ENCODE measurements at regions not wholly inside any gene's neighbourhood (a gene's known extent, or its start where the extent isn't known, plus 50 kb on each side); places are given as distances from the start of the nearest gene placed in this dataset.

DNA sequence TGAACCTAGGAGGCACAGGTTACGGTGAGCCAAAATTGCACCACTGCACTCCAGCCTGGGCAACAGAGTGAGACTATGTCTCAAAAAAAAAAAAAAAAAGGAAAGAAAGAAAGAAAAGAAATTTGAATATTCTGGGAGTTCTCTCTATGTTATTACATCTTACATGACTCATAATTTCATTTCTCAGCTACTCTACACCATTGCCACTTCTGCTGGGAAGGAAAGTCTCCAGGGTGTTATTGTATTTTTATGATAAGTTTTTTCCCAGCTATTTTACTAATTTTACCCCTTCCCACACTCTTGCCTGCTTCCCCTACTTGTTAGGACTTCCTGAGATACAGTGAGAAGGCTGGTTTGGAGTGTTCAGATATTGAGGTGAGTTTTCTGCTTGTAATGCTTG, 69.7 kb upstream of the UMPS start:
- DNase-seq (ENCODE audit: low read depth in 2 of 2): no peak

DNA sequence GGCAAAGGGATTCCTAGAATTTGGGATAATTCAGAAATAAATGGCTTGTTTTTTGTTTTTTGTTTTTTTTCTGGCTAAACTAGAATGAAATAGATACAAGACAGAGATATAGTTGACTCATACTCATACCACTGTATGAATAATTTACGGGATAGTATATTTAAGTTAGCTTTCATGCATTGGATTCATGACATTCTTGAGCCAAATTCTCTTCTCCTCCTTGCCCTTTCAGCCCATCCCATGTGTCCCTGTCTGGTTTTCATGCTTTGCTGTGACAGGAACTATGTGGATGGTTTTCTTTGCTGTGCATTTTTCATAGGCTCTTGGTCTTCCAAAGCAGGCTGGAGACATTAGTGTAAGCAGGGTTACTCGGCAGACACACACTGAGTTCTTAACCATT, 66.6 kb upstream of the UMPS start:
- DNase-seq (ENCODE audit: low read depth in 2 of 2): no peak

DNA sequence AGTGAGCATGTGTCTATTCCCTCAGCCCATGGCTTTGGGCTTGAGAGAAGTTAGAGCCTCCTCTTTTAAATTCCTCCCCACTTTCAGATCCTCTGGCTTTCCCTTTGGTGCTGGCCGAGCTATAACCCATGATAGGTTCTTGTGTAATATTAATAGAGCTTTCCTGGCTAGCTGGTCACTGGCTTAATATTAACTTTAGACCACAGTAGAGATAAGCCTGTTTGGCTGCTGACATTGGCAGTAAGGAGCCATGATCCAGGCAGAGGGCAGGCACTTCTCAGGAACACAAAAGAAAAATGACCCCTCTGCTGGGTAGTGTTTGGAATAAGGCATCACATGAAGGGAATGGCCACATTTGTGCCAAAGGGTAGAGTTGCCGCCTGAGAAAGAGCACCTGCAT, 65.4 kb upstream of the UMPS start:
- DNase-seq (ENCODE audit: low read depth in 2 of 2): no peak

DNA sequence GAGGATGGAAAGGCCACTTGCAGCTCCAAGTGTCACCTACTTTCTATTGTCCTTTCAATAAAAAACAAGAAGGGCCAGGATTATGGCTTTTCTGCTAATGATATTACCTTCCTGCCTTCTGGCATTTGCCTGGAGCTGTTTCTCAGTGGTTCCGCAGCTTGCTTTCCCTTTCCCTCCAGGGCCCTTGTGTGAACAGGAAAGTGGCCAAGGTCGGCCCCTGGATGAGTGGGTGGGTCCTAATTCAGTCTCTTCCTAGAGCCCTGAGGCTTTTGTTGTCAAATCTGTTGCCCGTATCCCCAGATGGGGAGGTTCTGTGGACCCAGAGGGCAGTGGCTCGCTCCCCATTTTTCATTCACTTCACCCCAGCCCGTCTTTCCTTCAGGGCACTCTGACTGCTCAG, 64.2 kb upstream of the UMPS start:
- DNase-seq (ENCODE audit: low read depth in 2 of 2): no peak

DNA sequence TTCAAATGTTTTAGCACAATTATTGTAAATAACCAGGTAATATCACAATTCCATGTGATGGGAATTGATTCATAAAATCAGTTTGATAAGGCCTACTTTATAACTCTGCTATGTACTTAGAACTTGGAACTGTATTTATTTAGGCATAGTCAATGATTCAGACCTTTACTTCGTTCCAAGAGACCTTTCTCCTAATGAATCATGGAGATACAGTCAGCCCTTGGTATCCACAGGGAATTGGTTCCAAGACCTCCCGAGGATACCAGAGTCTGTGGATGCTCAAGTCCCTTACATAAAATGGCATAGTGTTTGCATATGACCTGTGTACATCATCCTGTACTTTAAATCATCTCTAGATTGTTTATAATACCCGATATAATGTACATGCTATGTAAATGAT, 60.8 kb upstream of the UMPS start:
- DNase-seq (ENCODE audit: low read depth in 2 of 2): no peak

DNA sequence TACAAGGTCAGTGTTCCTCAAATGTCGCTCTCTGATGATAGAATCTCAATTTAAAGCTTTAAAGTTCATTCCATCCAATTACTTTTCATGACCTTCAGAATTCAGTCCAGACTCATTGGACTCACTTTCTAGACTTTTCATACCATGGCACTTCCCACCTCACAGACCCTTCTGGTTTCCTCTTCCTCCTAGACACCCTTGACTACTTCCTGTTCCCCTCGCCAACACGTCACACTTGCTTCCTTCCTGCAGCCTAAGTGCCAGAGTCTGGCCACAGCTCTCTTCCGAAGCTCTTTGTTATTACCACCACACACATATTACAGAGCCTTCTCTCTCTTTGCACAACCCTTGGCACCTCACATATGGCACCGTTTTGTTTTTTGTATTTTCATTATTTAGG, 59.1 kb upstream of the UMPS start:
- DNase-seq (ENCODE audit: low read depth in 2 of 2): no peak

DNA sequence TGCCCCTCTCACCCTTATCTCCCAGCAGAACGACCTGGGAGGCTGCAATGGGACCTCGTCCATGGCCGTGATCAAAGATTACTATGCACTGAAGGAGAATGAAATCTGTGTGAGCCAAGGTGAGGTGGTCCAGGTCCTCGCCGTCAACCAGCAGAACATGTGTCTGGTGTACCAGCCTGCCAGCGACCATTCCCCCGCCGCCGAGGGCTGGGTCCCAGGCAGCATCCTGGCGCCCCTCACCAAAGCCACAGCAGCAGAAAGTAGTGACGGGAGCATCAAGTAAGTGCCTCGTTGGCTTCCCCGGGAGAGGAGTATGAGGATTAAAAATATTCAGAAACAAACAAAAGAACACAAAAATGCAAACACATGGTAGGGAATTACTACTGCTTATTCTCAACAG, 55.9 kb upstream of the UMPS start:
- DNase-seq (ENCODE audit: low read depth in 2 of 2): no peak

DNA sequence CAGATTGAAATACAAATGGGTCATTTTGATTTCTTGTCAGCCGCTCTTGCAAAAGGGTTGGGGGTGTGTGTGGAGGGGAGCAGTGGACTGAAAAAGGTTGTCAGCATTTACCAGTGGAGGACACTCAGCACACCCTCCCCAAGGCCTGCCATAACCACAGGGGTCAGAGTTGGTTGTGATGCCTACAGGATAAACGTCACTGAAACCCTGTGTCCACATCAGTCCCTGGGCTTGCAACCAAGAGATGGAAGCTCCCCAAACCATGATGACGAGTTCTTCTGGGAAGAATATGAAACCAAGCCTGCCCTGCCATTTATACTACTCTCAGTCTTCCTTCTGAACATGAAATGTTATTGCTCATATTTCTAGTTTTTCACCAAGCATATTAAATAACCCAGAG, 54.0 kb upstream of the UMPS start:
- no peak for DNase-seq (ENCODE audit: low read depth in 2 of 2)

DNA sequence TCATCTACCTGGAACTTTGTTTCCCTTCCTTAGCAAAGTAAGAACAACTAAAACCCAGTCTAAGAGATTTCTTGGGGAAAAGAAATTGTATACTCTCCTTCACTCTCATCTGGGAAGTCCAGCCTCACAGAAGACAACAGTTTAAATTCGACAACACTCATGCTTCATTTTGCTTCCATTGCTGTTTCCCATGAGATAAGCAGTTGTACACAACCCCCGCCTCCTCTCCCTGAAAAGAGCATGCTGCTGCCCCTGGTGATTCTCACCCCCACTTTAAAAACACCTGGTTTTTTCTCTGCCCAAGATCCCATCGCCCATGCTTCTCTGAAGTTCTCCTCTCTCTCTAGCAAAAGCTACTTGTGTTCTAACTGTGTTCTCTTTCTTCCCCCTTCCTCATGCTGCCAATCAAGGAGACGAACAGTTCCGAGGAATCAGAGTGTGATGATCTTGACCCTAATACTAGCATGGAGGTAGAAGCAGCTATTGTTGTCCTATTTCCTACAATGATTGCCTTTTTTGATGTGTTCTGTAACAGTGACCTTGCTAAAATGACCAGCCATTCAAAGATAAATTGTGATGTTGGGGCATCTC, 51.1 kb upstream of the UMPS start:
- no peak for DNase-seq (ENCODE audit: low read depth in 2 of 2)

All from stimulated activated CD4-positive, alpha-beta T cell treated with anti-CD3 and anti-CD28 coated beads, Interleukin-1b, Interleukin-23, amount 100 ng/mL, for 1 hour (primary cell).